A673 (cell line): ENCODE measurements at regions not wholly inside any gene's neighbourhood (a gene's known extent, or its start where the extent isn't known, plus 50 kb on each side); places are given as distances from the start of the nearest gene placed in this dataset.

Experiments
- CTCF ChIP-seq: fragments of 300-800, 200-600 bp; sonication (generic); conservative IDR thresholded peaks from 2 replicates; pipeline ENCODE4 v1.5.1; 2017; ENCODE audit warnings: low read depth, mild to moderate bottlenecking, antibody characterized with exemption, low read length, moderate library complexity, mixed read lengths
- EZH2 ChIP-seq: fragments of 200-600 bp; sonication (generic); IDR thresholded peaks from 2 replicates; pipeline ENCODE4 v1.6.1; 2017; ENCODE audit warnings: borderline replicate concordance, low read depth, mild to moderate bottlenecking, mixed read lengths, antibody characterized with exemption, low read length; ENCODE audit not compliant: poor library complexity, severe bottlenecking

DNA sequence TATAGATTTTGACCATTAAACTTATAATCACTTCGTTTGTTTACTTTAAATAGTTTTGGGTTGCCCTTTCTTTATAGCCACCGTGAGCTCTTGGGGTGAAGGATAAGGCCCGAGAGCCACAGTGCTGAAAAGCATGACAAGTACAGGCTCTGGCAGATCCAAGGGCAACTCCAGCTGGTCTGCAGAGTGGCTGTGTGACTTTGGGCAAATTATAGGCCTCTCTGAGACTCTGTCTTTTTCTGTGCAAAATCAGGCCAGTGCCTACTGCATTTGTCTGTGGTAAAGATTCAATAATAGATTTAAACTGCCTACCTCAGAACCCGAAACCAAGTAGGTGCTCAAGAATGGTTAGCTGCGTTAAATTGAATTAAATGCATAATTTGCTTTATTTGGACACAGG lies 511.3 kb downstream of the QKI start:
- no peak for TF ChIP-seq CTCF
- TF ChIP-seq EZH2: no peak
